ENCODE measurements at regions not wholly inside any gene's neighbourhood (a gene's known extent, or its start where the extent isn't known, plus 50 kb on each side); places are given as distances from the start of the nearest gene placed in this dataset.

DNA sequence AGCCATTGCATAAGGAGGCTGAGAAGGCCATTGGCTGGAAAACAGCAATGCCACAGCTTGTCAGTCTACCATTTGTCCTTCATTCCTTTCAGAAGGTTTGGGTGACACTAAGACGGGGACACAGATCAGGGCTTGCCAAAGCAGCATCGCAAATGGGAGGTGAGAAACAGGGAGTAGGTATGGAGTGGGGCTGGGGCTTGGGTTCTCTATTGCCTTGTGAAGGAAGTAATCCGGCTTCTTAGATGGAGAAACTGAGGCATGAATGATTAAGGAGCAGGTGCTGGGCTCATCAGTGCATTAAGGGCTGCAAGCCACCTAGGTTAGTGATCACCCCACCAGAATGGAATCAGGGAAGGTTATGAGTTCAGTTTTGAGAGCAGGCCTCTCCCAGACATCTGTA, 115.6 kb upstream of the NMNAT3 start:
- no peak for TF ChIP-seq ZNF776 (tag by site-specific recombination; IDR thresholded peaks at IDR 0.05; ENCODE audit: borderline replicate concordance)
- TF ChIP-seq, protein P1, sequence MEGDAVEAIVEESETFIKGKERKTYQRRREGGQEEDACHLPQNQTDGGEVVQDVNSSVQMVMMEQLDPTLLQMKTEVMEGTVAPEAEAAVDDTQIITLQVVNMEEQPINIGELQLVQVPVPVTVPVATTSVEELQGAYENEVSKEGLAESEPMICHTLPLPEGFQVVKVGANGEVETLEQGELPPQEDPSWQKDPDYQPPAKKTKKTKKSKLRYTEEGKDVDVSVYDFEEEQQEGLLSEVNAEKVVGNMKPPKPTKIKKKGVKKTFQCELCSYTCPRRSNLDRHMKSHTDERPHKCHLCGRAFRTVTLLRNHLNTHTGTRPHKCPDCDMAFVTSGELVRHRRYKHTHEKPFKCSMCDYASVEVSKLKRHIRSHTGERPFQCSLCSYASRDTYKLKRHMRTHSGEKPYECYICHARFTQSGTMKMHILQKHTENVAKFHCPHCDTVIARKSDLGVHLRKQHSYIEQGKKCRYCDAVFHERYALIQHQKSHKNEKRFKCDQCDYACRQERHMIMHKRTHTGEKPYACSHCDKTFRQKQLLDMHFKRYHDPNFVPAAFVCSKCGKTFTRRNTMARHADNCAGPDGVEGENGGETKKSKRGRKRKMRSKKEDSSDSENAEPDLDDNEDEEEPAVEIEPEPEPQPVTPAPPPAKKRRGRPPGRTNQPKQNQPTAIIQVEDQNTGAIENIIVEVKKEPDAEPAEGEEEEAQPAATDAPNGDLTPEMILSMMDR (tag by site-specific recombination; IDR thresholded peaks at IDR 0.05): no peak
- no peak for TF ChIP-seq ZBTB17 (tag by site-specific recombination; IDR thresholded peaks at IDR 0.05)
- TF ChIP-seq MYNN (tag by site-specific recombination; IDR thresholded peaks at IDR 0.05; ENCODE audit: borderline replicate concordance): no peak
- TF ChIP-seq ZNF302 (tag by site-specific recombination; IDR thresholded peaks at IDR 0.05; ENCODE audit: low read depth): no peak
- TF ChIP-seq, protein P2, sequence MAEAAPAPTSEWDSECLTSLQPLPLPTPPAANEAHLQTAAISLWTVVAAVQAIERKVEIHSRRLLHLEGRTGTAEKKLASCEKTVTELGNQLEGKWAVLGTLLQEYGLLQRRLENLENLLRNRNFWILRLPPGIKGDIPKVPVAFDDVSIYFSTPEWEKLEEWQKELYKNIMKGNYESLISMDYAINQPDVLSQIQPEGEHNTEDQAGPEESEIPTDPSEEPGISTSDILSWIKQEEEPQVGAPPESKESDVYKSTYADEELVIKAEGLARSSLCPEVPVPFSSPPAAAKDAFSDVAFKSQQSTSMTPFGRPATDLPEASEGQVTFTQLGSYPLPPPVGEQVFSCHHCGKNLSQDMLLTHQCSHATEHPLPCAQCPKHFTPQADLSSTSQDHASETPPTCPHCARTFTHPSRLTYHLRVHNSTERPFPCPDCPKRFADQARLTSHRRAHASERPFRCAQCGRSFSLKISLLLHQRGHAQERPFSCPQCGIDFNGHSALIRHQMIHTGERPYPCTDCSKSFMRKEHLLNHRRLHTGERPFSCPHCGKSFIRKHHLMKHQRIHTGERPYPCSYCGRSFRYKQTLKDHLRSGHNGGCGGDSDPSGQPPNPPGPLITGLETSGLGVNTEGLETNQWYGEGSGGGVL (tag by site-specific recombination; IDR thresholded peaks at IDR 0.05): no peak
- no peak for TF ChIP-seq ZNF473 (tag by site-specific recombination; IDR thresholded peaks at IDR 0.05)

All from HEK293 (cell line).